NCI-H446 treated with DMSO at 0.1 percent for 48 hours (cell line): ENCODE measurements at regions not wholly inside any gene's neighbourhood (a gene's known extent, or its start where the extent isn't known, plus 50 kb on each side); places are given as distances from the start of the nearest gene placed in this dataset.
"Not testable (repeated sequence)": the region's sequence is repeated elsewhere in the genome, so short reads cannot be mapped to it uniquely, and the experiment has no call there.

Experiments
- DNase-seq: peaks from one replicate; lab custom pipeline; 2025; lab: John Stamatoyannopoulos, UW

DNA sequence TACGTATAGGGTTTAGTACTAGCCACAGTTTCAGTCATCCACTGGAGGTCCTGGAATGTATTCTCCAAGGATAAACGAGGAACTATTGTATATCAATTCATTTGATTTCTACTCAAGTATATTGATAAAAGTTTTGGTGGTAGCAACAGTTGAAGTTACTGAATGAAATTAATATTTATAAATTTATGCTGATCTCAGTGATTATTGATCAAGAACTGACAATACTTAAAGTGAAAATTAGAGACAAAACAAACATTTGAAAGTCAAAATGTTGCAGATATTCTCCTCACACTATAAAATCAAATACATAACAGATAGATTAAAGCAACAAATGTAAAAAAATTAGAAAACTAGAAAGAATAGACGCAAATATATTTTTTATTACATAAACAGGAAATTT is 150.9 kb upstream of the SLC35G4 start:
- no peak for DNase-seq

DNA sequence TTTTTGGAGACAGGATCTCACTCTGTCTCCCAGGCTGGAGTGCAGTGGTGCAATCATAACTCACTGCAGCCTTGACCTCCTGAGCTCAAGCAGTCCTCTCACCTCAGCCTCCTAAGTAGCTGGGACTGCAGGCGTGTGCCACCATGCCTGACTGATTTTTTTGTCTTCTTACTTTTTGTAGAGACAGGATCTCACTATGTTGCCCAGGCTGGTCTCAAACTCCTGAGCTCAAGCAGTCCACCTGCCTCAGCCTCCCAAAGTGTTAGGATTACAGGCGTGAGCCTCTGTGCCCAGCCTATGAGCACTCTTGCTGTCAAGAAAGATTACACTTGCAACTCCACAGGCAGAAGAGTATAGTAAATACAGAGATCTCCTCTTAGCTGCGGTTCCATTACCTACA is 151.5 kb upstream of the SLC35G4 start:
- not testable (repeated sequence) for DNase-seq

DNA sequence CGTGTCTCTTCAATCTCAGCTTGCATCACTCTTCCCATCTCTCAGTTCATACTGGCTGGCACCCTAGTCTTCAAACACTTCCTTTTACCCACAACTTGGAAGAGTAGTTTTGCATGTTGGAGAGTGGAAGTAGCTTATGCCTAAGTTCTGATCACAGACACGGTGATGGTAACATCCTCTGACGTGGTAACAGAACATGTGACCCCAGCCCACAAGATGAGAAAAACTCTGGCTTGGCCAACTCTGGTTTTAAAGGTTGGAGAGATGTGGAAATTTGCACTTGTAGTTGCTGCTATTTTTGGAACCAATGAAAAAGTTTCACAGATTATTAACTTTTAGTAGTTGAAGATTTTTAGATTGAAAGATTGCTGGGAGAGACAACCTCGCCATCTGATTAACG is 155.4 kb upstream of the SLC35G4 start:
- no peak for DNase-seq

DNA sequence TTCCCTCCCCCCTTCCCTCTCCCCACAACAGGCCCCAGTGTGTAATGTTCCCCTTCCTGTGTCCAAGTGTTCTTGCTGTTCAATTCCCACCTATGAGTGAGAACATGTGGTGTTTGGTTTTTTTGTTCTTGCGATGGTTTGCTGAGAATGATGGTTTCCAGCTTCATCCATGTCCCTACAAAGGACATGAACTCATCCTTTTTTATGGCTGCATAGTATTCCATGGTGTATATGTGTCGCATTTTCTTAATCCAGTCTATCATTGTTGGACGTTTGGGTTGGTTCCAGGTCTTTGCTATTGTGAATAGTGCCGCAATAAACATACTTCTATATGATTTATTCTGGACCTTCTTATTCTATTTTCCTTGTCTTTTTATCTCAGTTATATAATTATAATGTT is 165.2 kb upstream of the SLC35G4 start:
- DNase-seq: not testable (repeated sequence)

GRCh38 chr18:11437046-11437445 is 172.3 kb upstream of the SLC35G4 start:
- DNase-seq: no peak

DNA sequence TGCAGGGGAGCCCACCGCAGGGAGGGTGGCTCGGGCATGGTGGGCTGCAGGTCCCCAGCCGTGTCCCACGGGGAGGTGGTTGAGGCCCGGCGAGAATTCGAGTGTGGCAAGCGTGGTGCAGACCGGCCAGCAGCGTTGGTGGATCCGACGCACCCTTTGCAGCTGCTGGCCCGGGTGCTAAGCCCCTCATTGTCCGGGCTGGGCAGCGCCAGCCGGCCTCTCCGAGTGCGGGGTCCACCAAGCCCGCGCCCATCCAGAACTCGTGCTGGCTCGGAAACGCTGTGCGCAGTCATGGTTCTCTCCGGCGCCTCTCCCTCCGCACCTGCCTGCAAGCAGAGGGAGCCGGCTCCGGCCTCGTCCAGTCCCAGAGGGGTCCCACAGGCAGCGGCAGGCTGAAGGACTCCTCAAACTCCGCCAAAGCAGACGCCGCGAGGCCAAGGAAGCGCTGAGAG is 177.0 kb upstream of the SLC35G4 start:
- DNase-seq: no peak

GRCh38 chr18:11429876-11430275 is 179.5 kb upstream of the SLC35G4 start:
- DNase-seq: no peak

DNA sequence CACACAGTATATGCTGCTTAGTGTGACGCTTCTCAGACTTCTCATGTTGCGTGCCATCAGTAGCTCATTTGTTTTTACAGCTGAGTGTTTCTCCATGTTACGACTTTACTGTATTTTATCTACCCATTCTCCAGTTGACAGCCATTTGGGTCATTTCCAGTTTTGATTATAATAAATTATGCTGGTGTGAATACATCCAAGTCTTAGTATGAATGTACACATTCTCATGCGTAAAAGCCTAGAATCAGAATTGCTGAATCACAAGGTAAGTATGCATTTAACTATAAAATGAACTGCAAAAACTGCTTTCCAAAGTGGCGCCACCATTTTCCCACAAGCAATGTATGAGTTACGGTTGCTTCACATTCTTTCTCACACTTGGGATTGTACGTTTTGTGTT is 184.2 kb upstream of the SLC35G4 start:
- no peak for DNase-seq

GRCh38 chr18:11419338-11419737 is 190.1 kb upstream of the SLC35G4 start:
- no peak for DNase-seq

DNA sequence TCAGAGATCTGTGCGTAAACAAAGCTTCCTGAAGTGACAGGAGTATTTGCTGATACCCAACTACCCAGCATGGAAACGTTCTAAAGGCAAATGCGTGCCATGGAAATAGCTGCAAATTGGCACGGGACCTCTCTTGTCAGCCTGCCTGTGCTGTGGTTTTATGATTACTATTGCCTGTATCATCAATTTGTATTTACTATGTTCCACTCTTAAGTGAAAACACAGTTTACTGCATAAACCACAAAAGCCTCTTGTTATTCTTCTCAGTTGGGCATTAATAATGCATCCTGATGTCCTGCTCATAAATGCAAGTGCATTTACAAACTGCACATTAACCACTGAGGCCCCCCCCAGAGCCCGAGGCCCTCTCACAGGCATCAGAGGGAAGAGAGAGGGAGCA is 196.6 kb upstream of the SLC35G4 start:
- no peak for DNase-seq

DNA sequence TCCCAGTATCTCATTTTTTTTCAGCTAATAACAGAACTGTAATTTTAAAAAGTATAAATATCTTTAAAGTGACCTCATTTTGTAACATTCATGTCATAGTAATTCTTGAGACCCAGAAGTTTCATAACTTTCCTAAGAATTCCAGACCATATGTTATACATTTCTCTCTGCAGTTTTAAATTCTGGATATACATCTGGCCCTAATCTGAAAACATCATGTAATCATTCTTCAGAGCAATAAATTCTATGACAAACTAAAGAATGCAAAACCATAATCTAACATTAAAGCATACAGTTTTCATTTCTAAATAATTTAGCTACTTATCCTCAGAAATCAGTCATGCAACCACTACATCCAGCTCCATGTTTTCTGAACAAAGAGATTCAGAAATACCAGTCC is 198.3 kb upstream of the SLC35G4 start:
- no peak for DNase-seq

- no peak for DNase-seq
Measured at GRCh38 chr18:11408555-11409065, 200.8 kb upstream of the SLC35G4 start.

DNA sequence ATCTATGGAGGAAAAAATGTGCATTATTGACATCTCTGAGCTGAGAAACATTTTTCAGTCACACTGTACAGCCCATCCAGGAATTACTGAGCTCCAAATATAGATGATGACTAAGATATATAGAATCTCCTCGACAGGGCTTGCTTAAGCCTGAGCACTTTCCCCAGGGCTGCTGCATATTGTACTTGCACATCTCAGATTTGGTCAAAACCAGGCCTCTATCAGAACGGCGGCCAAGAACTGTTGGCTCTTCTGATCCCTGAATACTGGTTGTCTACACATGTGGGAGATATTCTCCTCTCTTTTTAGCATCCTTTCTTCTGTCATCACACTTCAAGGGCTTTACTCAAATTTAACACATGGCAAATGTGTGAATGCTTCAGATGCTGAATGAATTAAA is 201.5 kb upstream of the SLC35G4 start:
- DNase-seq: no peak

DNA sequence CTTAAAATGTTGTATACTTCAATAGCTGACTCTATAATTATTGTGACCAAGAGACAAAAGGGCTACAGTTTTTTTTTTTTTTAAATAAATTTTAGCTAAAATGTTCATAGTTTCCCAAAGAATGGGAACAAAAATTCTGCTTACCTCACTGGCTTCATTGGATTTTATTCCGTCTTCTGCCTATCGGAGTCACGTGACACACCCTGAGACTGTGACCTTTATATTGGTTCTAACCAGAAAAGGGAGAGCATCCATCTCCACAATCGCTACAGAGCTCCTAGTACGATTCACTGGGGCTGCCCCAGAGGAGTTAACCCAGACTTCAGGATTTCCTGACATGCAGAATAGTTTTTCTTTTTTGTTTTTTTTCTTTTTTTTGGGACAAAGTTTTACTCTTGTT is 203.6 kb upstream of the SLC35G4 start:
- DNase-seq: no peak

GRCh38 chr18:11400703-11401102 is 208.7 kb upstream of the SLC35G4 start:
- DNase-seq: no peak

GRCh38 chr18:11398625-11399024 is 210.8 kb upstream of the SLC35G4 start:
- DNase-seq: no peak

DNA sequence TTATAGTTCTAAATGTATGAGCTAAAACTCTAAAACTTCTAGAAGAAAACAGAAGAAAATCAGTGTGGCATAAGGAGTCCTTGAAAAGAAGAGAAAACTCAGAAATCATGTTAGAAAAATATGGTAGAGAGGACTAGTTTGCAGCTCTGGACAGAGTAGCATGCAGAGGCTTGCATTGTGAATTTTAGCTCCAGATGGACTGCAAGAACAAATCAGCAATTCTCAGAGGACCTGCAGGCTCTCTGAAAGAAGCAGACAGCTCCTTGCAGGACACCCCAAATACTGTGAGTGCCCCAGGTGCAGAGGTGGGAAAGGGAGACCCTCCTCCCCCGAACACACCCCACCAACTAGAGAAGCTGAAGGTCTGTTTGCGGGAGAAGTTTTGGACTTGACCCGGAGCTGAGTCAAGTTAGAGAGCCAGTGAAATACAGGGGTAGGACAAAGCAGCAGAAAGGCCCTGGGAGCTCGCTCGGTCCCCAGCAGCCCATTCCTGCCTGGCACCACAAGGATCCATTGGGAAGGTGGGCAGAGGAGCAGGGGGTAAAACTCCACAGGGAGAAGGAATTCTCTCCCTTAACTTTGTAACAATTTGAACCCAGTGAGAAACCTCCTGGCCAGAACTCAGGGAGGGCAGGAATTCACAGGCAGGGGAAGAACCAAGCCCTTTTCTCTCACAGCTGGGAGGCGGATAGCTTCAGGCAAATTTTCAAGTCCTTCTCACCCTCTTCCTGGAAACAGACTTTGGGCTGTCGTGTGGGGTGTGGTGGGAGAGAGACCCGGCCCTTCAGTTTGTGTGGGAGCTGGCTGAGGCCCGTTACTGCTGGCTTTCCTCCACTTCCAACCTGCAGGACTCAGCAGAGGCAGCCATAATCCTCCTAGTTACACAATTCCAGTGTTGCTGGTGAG is 216.2 kb upstream of the SLC35G4 start:
- DNase-seq: no peak

- DNase-seq: no peak
Measured at GRCh38 chr18:11392292-11392691, 217.1 kb upstream of the SLC35G4 start.

- DNase-seq: no peak
Measured at GRCh38 chr18:11391661-11392060, 217.7 kb upstream of the SLC35G4 start.

GRCh38 chr18:11388755-11389680 is 220.4 kb upstream of the SLC35G4 start:
- no peak for DNase-seq

DNA sequence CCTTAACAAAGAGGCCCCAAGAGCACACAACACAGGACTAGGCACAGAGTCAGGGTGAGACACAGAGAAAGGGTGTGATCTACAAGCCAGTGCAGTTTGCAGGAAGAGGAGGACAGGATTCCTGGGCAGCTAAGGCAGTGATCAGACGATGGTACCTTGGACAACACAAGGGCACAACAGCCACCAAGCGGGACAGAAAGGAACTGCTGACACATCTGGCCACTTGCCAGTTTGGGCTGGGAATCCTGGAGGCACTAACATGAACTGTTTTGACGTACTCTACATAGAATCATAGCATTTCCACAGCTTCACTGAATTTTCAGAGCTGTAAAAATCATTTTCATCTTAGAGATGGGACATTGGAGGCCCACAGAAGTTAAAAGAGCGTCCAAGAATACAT is 221.5 kb upstream of the SLC35G4 start:
- no peak for DNase-seq

- no peak for DNase-seq
Measured at GRCh38 chr18:11383381-11383780, 226.0 kb upstream of the SLC35G4 start.

GRCh38 chr18:11380968-11381367 is 228.4 kb upstream of the SLC35G4 start:
- DNase-seq: no peak
